ENCODE measurements at regions not wholly inside any gene's neighbourhood (a gene's known extent, or its start where the extent isn't known, plus 50 kb on each side); places are given as distances from the start of the nearest gene placed in this dataset.

- DNase-seq (ENCODE audit: low read depth in 1 of 2, low spot score in 1 of 2), result no peak
- Histone ChIP-seq H3K4me3 (replicated peaks; ENCODE audit: insufficient read depth, low read length) (no peak overlapping the region), H3K27ac (replicated peaks) (no peak overlapping the region), H3K27me3 (ENCODE audit: insufficient read depth, poor library complexity, severe bottlenecking) (no peaks in the 10 kb centered on the region)
- no peak for TF ChIP-seq REST (IDR thresholded peaks at IDR 0.05; ENCODE audit: insufficient replicate concordance, low read depth)
- TF ChIP-seq SPI1 (IDR thresholded peaks at IDR 0.05; ENCODE audit: borderline replicate concordance, low read depth), result no peak
- TF ChIP-seq CTCF (IDR thresholded peaks at IDR 0.05; ENCODE audit: insufficient read depth, low read length), result no peak
- no peak for TF ChIP-seq GABPA (IDR thresholded peaks at IDR 0.05; ENCODE audit: low read depth)
- TF ChIP-seq POLR2AphosphoS5 (IDR thresholded peaks at IDR 0.05; ENCODE audit: low read depth), result no peak
Measured at GRCh38 chr1:55808263-55808662, 593.1 kb upstream of the USP24 start.

GRCh38 chr1:55803429-55803828, 588.3 kb upstream of the USP24 start:
- no peaks in the 10 kb centered on the region for H3K27me3 ChIP-seq (ENCODE audit: insufficient read depth, poor library complexity, severe bottlenecking)
- no peak for TF ChIP-seq CTCF (IDR thresholded peaks at IDR 0.05; ENCODE audit: insufficient read depth, low read length)
- TF ChIP-seq SPI1 (IDR thresholded peaks at IDR 0.05; ENCODE audit: borderline replicate concordance, low read depth), result no peak
- no peak for TF ChIP-seq POLR2AphosphoS5 (IDR thresholded peaks at IDR 0.05; ENCODE audit: low read depth)
- no peak for TF ChIP-seq REST (IDR thresholded peaks at IDR 0.05; ENCODE audit: insufficient replicate concordance, low read depth)
- TF ChIP-seq GABPA (IDR thresholded peaks at IDR 0.05; ENCODE audit: low read depth), result no peak
- DNase-seq (ENCODE audit: low read depth in 1 of 2, low spot score in 1 of 2), result no peak
- H3K4me3 ChIP-seq (replicated peaks; ENCODE audit: insufficient read depth, low read length), result no peak overlapping the region
- no peak overlapping the region for H3K27ac ChIP-seq (replicated peaks)

GRCh38 chr1:55801481-55801880, 586.3 kb upstream of the USP24 start:
- DNase-seq (ENCODE audit: low read depth in 1 of 2, low spot score in 1 of 2), result no peak
- TF ChIP-seq REST (IDR thresholded peaks at IDR 0.05; ENCODE audit: insufficient replicate concordance, low read depth) (no peak), GABPA (IDR thresholded peaks at IDR 0.05; ENCODE audit: low read depth) (no peak), CTCF (IDR thresholded peaks at IDR 0.05; ENCODE audit: insufficient read depth, low read length) (no peak), SPI1 (IDR thresholded peaks at IDR 0.05; ENCODE audit: borderline replicate concordance, low read depth) (no peak), POLR2AphosphoS5 (IDR thresholded peaks at IDR 0.05; ENCODE audit: low read depth) (no peak)
- no peak overlapping the region for H3K4me3 ChIP-seq (replicated peaks; ENCODE audit: insufficient read depth, low read length)
- no peaks in the 10 kb centered on the region for H3K27me3 ChIP-seq (ENCODE audit: insufficient read depth, poor library complexity, severe bottlenecking)
- H3K27ac ChIP-seq (replicated peaks), result no peak overlapping the region
